ENCODE measurements at regions not wholly inside any gene's neighbourhood (a gene's known extent, or its start where the extent isn't known, plus 50 kb on each side); places are given as distances from the start of the nearest gene placed in this dataset.

GRCh38 chr11:33558097-33558496 is 142.5 kb downstream of the C11orf91 start:
- TF ChIP-seq POLR2A (IDR thresholded peaks at IDR 0.05) = no peak
- no peak for TF ChIP-seq CTCF (IDR thresholded peaks at IDR 0.05)
- WGBS, 2 donors = 86 to 95% methylated on average over 7 of the region's 7 CpGs

GRCh38 chr11:33557201-33557600 is 143.4 kb downstream of the C11orf91 start:
- intact Hi-C loops (cut with DNase I; ENCODE audit: low total_unique reads) = no loop called here
- 24 to 43% methylated on average over 1 of the region's 1 CpG for WGBS, 2 donors
- no peak overlapping the region for H3K4me3 ChIP-seq (ENCODE audit: low read depth, poor library complexity, severe bottlenecking)
- no peak for TF ChIP-seq POLR2A (IDR thresholded peaks at IDR 0.05)
- no peak for TF ChIP-seq CTCF (IDR thresholded peaks at IDR 0.05)
- no peak for DNase-seq (ENCODE audit: low spot score in 2 of 2)

More at GRCh38 chr11:33558097-33558496, 142.5 kb downstream of the C11orf91 start:
- intact Hi-C loops (cut with DNase I; ENCODE audit: low total_unique reads) = no loop called here
- no peak overlapping the region for H3K4me3 ChIP-seq (ENCODE audit: low read depth, poor library complexity, severe bottlenecking)
- no peak for DNase-seq (ENCODE audit: low spot score in 2 of 2)

- intact Hi-C loops (cut with DNase I; ENCODE audit: low total_unique reads) = no loop called here
- H3K4me3 ChIP-seq (ENCODE audit: low read depth, poor library complexity, severe bottlenecking) = no peak overlapping the region
- WGBS, 2 donors = 89 to 92% methylated on average over 7 of the region's 7 CpGs
- peak in 1 of 2 donors; percentile 42 for DNase-seq (ENCODE audit: low spot score in 2 of 2)
- no peak for TF ChIP-seq CTCF (IDR thresholded peaks at IDR 0.05)
- TF ChIP-seq POLR2A (IDR thresholded peaks at IDR 0.05) = no peak
These were observed 146.4 kb downstream of the C11orf91 start for GRCh38 chr11:33554219-33554618.

GRCh38 chr11:33553486-33553885 is 147.1 kb downstream of the C11orf91 start:
- TF ChIP-seq POLR2A (IDR thresholded peaks at IDR 0.05) (no peak), CTCF (IDR thresholded peaks at IDR 0.05) (no peak)
- 32 to 53% methylated on average over 1 of the region's 1 CpG for WGBS, 2 donors
- DNase-seq (ENCODE audit: low spot score in 2 of 2) = no peak
- intact Hi-C loops (cut with DNase I; ENCODE audit: low total_unique reads) = no loop called here
- no peak overlapping the region for H3K4me3 ChIP-seq (ENCODE audit: low read depth, poor library complexity, severe bottlenecking)

- TF ChIP-seq CTCF (IDR thresholded peaks at IDR 0.05) = no peak
- no peak for TF ChIP-seq POLR2A (IDR thresholded peaks at IDR 0.05)
- no peak overlapping the region for H3K4me3 ChIP-seq (ENCODE audit: low read depth, poor library complexity, severe bottlenecking)
- intact Hi-C loops (cut with DNase I; ENCODE audit: low total_unique reads) = no loop called here
- DNase-seq (ENCODE audit: low spot score in 2 of 2) = no peak
- 84 to 87% methylated on average over 3 of the region's 3 CpGs for WGBS, 2 donors
These were observed 147.9 kb downstream of the C11orf91 start for GRCh38 chr11:33552756-33553155.

- TF ChIP-seq POLR2A (IDR thresholded peaks at IDR 0.05) (no peak), CTCF (IDR thresholded peaks at IDR 0.05) (no peak)
- no peak for DNase-seq (ENCODE audit: low spot score in 2 of 2)
- intact Hi-C loops (cut with DNase I; ENCODE audit: low total_unique reads) = no loop called here
- H3K4me3 ChIP-seq (ENCODE audit: low read depth, poor library complexity, severe bottlenecking) = no peak overlapping the region
- 79 to 81% methylated on average over 3 of the region's 3 CpGs for WGBS, 2 donors
These were observed 149.6 kb downstream of the C11orf91 start for GRCh38 chr11:33551051-33551450.
